Astrocyte (in vitro differentiated cells and primary cell): ENCODE measurements at regions not wholly inside any gene's neighbourhood (a gene's known extent, or its start where the extent isn't known, plus 50 kb on each side); places are given as distances from the start of the nearest gene placed in this dataset.
A peak's percentile ranks its signal among the peaks of the same experiment; 100 is the strongest.

Source experiments
- DNase-seq: peaks from one replicate; pipeline ENCODE4 v3.0.0-alpha.2; 2010; ENCODE audit warnings: low read depth
- FAIRE-seq: peaks from 2 replicates; lab custom pipeline; 2011; peaks lifted over from hg19 to GRCh38; lab: Jason Lieb, UNC
- H2AFZ ChIP-seq: 2 replicates; pipeline ENCODE4 v1.6.0; 2012; ENCODE audit warnings: low read depth, low read length, inconsistent platforms
- H3K27ac ChIP-seq: 2 replicates; pipeline ENCODE4 v1.5.1; 2011; ENCODE audit warnings: low read depth, low read length, inconsistent platforms
- H3K27me3 ChIP-seq: 2 replicates; pipeline ENCODE4 v1.6.0; 2011; ENCODE audit warnings: low read length, inconsistent platforms; ENCODE audit not compliant: insufficient read depth
- H3K36me3 ChIP-seq: 2 replicates; pipeline ENCODE4 v1.5.1; 2011; ENCODE audit warnings: low read length, inconsistent platforms; ENCODE audit not compliant: insufficient read depth
- H3K4me1 ChIP-seq: 2 replicates; pipeline ENCODE4 v1.5.1; 2011; ENCODE audit warnings: low read length, inconsistent platforms; ENCODE audit not compliant: insufficient read depth
- H3K4me2 ChIP-seq: 2 replicates; pipeline ENCODE4 v1.6.0; 2012; ENCODE audit warnings: low read length, inconsistent platforms
- H3K4me3 ChIP-seq: 2 replicates; pipeline ENCODE4 v1.5.1; 2011; ENCODE audit warnings: low read depth, mild to moderate bottlenecking, low read length, inconsistent platforms; ENCODE audit not compliant: insufficient read depth
- H3K79me2 ChIP-seq: 2 replicates; pipeline ENCODE4 v1.6.0; 2012; ENCODE audit warnings: mild to moderate bottlenecking, low read length, inconsistent platforms; ENCODE audit not compliant: insufficient read depth
- H3K9ac ChIP-seq: 2 replicates; pipeline ENCODE4 v1.6.0; 2012; ENCODE audit warnings: mild to moderate bottlenecking, low read length, inconsistent platforms
- H3K9me3 ChIP-seq: 2 replicates; pipeline ENCODE4 v1.5.1; 2012; ENCODE audit warnings: low read depth, mild to moderate bottlenecking, low read length, inconsistent platforms; ENCODE audit not compliant: insufficient read depth
- H4K20me1 ChIP-seq: 2 replicates; pipeline ENCODE4 v1.6.0; 2012; ENCODE audit warnings: low read length, inconsistent platforms; ENCODE audit not compliant: insufficient read depth
- H3K27ac Mint-ChIP-seq: one replicate; pipeline ENCODE4 v1.8.0; 2021; ENCODE audit warnings: mild to moderate bottlenecking, mixed read lengths; ENCODE audit not compliant: unreplicated experiment
- H3K27me3 Mint-ChIP-seq: one replicate; pipeline ENCODE4 v1.8.0; 2021; ENCODE audit warnings: low read depth, mixed read lengths; ENCODE audit not compliant: unreplicated experiment
- H3K36me3 Mint-ChIP-seq: one replicate; pipeline ENCODE4 v1.8.0; 2021; ENCODE audit warnings: low read depth, mixed read lengths; ENCODE audit not compliant: unreplicated experiment
- H3K4me1 Mint-ChIP-seq: one replicate; pipeline ENCODE4 v1.8.0; 2021; ENCODE audit warnings: low read depth, mixed read lengths; ENCODE audit not compliant: unreplicated experiment
- H3K4me3 Mint-ChIP-seq: one replicate; pipeline ENCODE4 v1.8.0; 2021; ENCODE audit warnings: mild to moderate bottlenecking, moderate library complexity, mixed read lengths; ENCODE audit not compliant: unreplicated experiment
- H3K9me3 Mint-ChIP-seq: one replicate; pipeline ENCODE4 v1.8.0; 2021; ENCODE audit warnings: mild to moderate bottlenecking, mixed read lengths; ENCODE audit not compliant: unreplicated experiment
- CTCF ChIP-seq: IDR thresholded peaks from 2 replicates; pipeline ENCODE4 v1.5.1; 2011; ENCODE audit warnings: low read depth, mild to moderate bottlenecking, inconsistent platforms, low read length, moderate library complexity; ENCODE audit not compliant: insufficient read depth
- EZH2 ChIP-seq: IDR thresholded peaks from 2 replicates; pipeline ENCODE4 v1.6.1; 2012; ENCODE audit warnings: mild to moderate bottlenecking, low read length, inconsistent platforms; ENCODE audit not compliant: insufficient read depth

GRCh38 chr7:41874201-41874785 is 171.4 kb upstream of the INHBA start:
- Histone ChIP-seq H3K27ac (no peak overlapping the region), H3K4me2 (no peak overlapping the region), H3K4me1 (peaks cover 20% of the 10 kb centered on the region), H3K79me2 (no peaks in the 10 kb centered on the region), H3K9ac (no peak overlapping the region), H4K20me1 (no peaks in the 10 kb centered on the region), H3K36me3 (no peaks in the 10 kb centered on the region), H3K9me3 (no peaks in the 10 kb centered on the region), H2AFZ (no peak overlapping the region), H3K27me3 (no peaks in the 10 kb centered on the region), H3K4me3 (no peak overlapping the region)
- Mint-ChIP-seq H3K36me3 (no peaks in the 10 kb centered on the region), H3K27ac (peak overlapping the region; percentile 81), H3K27me3 (peaks cover 6% of the 10 kb centered on the region), H3K4me3 (no peak overlapping the region), H3K4me1 (peaks cover 17% of the 10 kb centered on the region), H3K9me3 (no peaks in the 10 kb centered on the region)
- DNase-seq (no peak), FAIRE-seq (peak; percentile 20)
- TF ChIP-seq CTCF, result no peak
- TF ChIP-seq EZH2, result no peak

- no peaks in the 10 kb centered on the region for H3K36me3 Mint-ChIP-seq
- no peak overlapping the region for H3K4me3 ChIP-seq
- no peak overlapping the region for H2AFZ ChIP-seq
- H3K9me3 ChIP-seq, result no peaks in the 10 kb centered on the region
- H3K9me3 Mint-ChIP-seq, result no peaks in the 10 kb centered on the region
- no peaks in the 10 kb centered on the region for H3K79me2 ChIP-seq
- H3K27me3 Mint-ChIP-seq, result peaks cover 6% of the 10 kb centered on the region
- H3K27ac Mint-ChIP-seq, result no peak overlapping the region
- no peak overlapping the region for H3K27ac ChIP-seq
- no peak overlapping the region for H3K9ac ChIP-seq
- no peaks in the 10 kb centered on the region for H4K20me1 ChIP-seq
- H3K4me2 ChIP-seq, result no peak overlapping the region
- H3K4me1 ChIP-seq, result peaks cover 18% of the 10 kb centered on the region
- FAIRE-seq (no peak), DNase-seq (no peak)
- H3K4me3 Mint-ChIP-seq, result no peak overlapping the region
- no peaks in the 10 kb centered on the region for H3K36me3 ChIP-seq
- no peak for TF ChIP-seq CTCF
- no peak for TF ChIP-seq EZH2
- H3K27me3 ChIP-seq, result no peaks in the 10 kb centered on the region
- H3K4me1 Mint-ChIP-seq, result peaks cover 11% of the 10 kb centered on the region
Observed at GRCh38 chr7:41873741-41874140, 170.9 kb upstream of the INHBA start.

GRCh38 chr7:41872966-41873365 is 170.1 kb upstream of the INHBA start:
- no peaks in the 10 kb centered on the region for H3K36me3 ChIP-seq
- H3K27ac ChIP-seq, result no peak overlapping the region
- H3K9me3 ChIP-seq, result no peaks in the 10 kb centered on the region
- H3K27me3 Mint-ChIP-seq, result peaks cover 6% of the 10 kb centered on the region
- peaks cover 12% of the 10 kb centered on the region for H3K4me1 ChIP-seq
- no peak overlapping the region for H3K9ac ChIP-seq
- TF ChIP-seq EZH2, result no peak
- no peak for TF ChIP-seq CTCF
- H3K36me3 Mint-ChIP-seq, result no peaks in the 10 kb centered on the region
- no peak overlapping the region for H2AFZ ChIP-seq
- no peak overlapping the region for H3K4me3 ChIP-seq
- H3K27ac Mint-ChIP-seq, result no peak overlapping the region
- H3K79me2 ChIP-seq, result no peaks in the 10 kb centered on the region
- no peak for DNase-seq
- peaks cover 11% of the 10 kb centered on the region for H3K4me1 Mint-ChIP-seq
- no peak overlapping the region for H3K4me2 ChIP-seq
- no peaks in the 10 kb centered on the region for H3K9me3 Mint-ChIP-seq
- no peaks in the 10 kb centered on the region for H3K27me3 ChIP-seq
- peak; percentile 52 for FAIRE-seq
- H3K4me3 Mint-ChIP-seq, result no peak overlapping the region
- H4K20me1 ChIP-seq, result no peaks in the 10 kb centered on the region
